MM.1S (cell line): ENCODE measurements at regions not wholly inside any gene's neighbourhood (a gene's known extent, or its start where the extent isn't known, plus 50 kb on each side); places are given as distances from the start of the nearest gene placed in this dataset.

Experiments
- DNase-seq: peaks from one replicate; pipeline ENCODE4 v3.0.0-alpha.2; 2015
- H2AFZ ChIP-seq: fragments of 300-600 bp; sonication (generic); 2 replicates; pipeline ENCODE4 v1.6.0; 2016; ENCODE audit warnings: antibody characterized with exemption, low read length
- H3F3A ChIP-seq: fragments of 300-600 bp; sonication (generic); 2 replicates; pipeline ENCODE4 v1.6.1; 2016; ENCODE audit warnings: mild to moderate bottlenecking, antibody characterized with exemption, low read length, moderate library complexity, mixed read lengths; ENCODE audit not compliant: insufficient read depth
- H3K27ac ChIP-seq: fragments of 300-600 bp; sonication (generic); 2 replicates; pipeline ENCODE4 v1.5.1; 2016; ENCODE audit warnings: mild to moderate bottlenecking, low read length
- H3K27me3 ChIP-seq: fragments of 300-600 bp; sonication (generic); replicated peaks from 2 replicates; pipeline ENCODE4 v1.6.0; 2016; ENCODE audit warnings: low read length; ENCODE audit not compliant: insufficient read depth
- H3K36me3 ChIP-seq: fragments of 300-600 bp; sonication (generic); replicated peaks from 2 replicates; pipeline ENCODE4 v1.6.1; 2016; ENCODE audit warnings: mild to moderate bottlenecking, low read length, mixed read lengths; ENCODE audit not compliant: insufficient read depth
- H3K4me1 ChIP-seq: fragments of 300-600 bp; sonication (generic); 2 replicates; pipeline ENCODE4 v1.6.1; 2016; ENCODE audit warnings: low read length, mixed read lengths
- H3K4me2 ChIP-seq: fragments of 300-600 bp; sonication (generic); 2 replicates; pipeline ENCODE4 v1.6.0; 2016; ENCODE audit warnings: low read depth, low read length
- H3K4me3 ChIP-seq: fragments of 300-600 bp; sonication (generic); 2 replicates; pipeline ENCODE4 v1.5.1; 2016; ENCODE audit warnings: low read length, mixed read lengths
- H3K79me2 ChIP-seq: fragments of 300-600 bp; sonication (generic); 2 replicates; pipeline ENCODE4 v1.6.1; 2016; ENCODE audit warnings: mixed run types, low read length, mixed read lengths
- H3K9ac ChIP-seq: fragments of 300-600 bp; sonication (generic); 2 replicates; pipeline ENCODE4 v1.6.1; 2016; ENCODE audit warnings: low read length, mixed read lengths
- H3K9me2 ChIP-seq: fragments of 300-600 bp; sonication (generic); replicated peaks from 2 replicates; pipeline ENCODE4 v1.6.1; 2016; ENCODE audit warnings: mild to moderate bottlenecking, low read length, mixed read lengths; ENCODE audit not compliant: insufficient read depth
- H3K9me3 ChIP-seq: fragments of 300-600 bp; sonication (generic); replicated peaks from 2 replicates; pipeline ENCODE4 v1.6.1; 2016; ENCODE audit warnings: mild to moderate bottlenecking, low read length, mixed read lengths; ENCODE audit not compliant: insufficient read depth
- H4K20me1 ChIP-seq: fragments of 300-600 bp; sonication (generic); 2 replicates; pipeline ENCODE4 v1.6.1; 2016; ENCODE audit warnings: mild to moderate bottlenecking, low read length, moderate library complexity, mixed read lengths; ENCODE audit not compliant: insufficient read depth
- EZH2 ChIP-seq: fragments of 300-600 bp; sonication (generic); optimal IDR thresholded peaks from 2 replicates; pipeline ENCODE3; 2017; ENCODE audit warnings: low read depth, mild to moderate bottlenecking, antibody characterized with exemption, low read length, mixed read lengths
- EZH2phosphoT487 ChIP-seq: fragments of 300-600 bp; sonication (generic); IDR thresholded peaks from 2 replicates; pipeline ENCODE4 v1.6.1; 2018; ENCODE audit warnings: antibody characterized with exemption, low read length
- TF ChIP-seq, protein P1 (sequence below): fragments of 300-600 bp; sonication (generic); IDR thresholded peaks from 2 replicates; pipeline ENCODE4 v1.5.1; 2016; ENCODE audit warnings: antibody characterized with exemption, low read length, mixed read lengths

- H2AFZ ChIP-seq: no peak overlapping the region
- no peak overlapping the region for H3K4me3 ChIP-seq
- no peaks in the 10 kb centered on the region for H3F3A ChIP-seq
- no peak overlapping the region for H3K27ac ChIP-seq
- H3K36me3 ChIP-seq: no peaks in the 10 kb centered on the region
- H3K79me2 ChIP-seq: no peaks in the 10 kb centered on the region
- H3K9me3 ChIP-seq: no peaks in the 10 kb centered on the region
- no peaks in the 10 kb centered on the region for H4K20me1 ChIP-seq
- no peak for DNase-seq
- no peak overlapping the region for H3K9ac ChIP-seq
- H3K9me2 ChIP-seq: no peaks in the 10 kb centered on the region
- no peak overlapping the region for H3K4me2 ChIP-seq
- no peaks in the 10 kb centered on the region for H3K27me3 ChIP-seq
- no peaks in the 10 kb centered on the region for H3K4me1 ChIP-seq
- TF ChIP-seq EZH2phosphoT487 (no peak), EZH2 (no peak)
- TF ChIP-seq, protein P1, sequence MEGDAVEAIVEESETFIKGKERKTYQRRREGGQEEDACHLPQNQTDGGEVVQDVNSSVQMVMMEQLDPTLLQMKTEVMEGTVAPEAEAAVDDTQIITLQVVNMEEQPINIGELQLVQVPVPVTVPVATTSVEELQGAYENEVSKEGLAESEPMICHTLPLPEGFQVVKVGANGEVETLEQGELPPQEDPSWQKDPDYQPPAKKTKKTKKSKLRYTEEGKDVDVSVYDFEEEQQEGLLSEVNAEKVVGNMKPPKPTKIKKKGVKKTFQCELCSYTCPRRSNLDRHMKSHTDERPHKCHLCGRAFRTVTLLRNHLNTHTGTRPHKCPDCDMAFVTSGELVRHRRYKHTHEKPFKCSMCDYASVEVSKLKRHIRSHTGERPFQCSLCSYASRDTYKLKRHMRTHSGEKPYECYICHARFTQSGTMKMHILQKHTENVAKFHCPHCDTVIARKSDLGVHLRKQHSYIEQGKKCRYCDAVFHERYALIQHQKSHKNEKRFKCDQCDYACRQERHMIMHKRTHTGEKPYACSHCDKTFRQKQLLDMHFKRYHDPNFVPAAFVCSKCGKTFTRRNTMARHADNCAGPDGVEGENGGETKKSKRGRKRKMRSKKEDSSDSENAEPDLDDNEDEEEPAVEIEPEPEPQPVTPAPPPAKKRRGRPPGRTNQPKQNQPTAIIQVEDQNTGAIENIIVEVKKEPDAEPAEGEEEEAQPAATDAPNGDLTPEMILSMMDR: no peak
Observed at GRCh38 chr2:223532161-223532560, 70.0 kb downstream of the SCG2 start.

- no peaks in the 10 kb centered on the region for H3K9me2 ChIP-seq
- no peaks in the 10 kb centered on the region for H4K20me1 ChIP-seq
- no peak overlapping the region for H3K27ac ChIP-seq
- no peak overlapping the region for H3K4me3 ChIP-seq
- no peak overlapping the region for H3K4me2 ChIP-seq
- no peak overlapping the region for H2AFZ ChIP-seq
- H3K9ac ChIP-seq: no peak overlapping the region
- no peak for DNase-seq
- no peaks in the 10 kb centered on the region for H3K27me3 ChIP-seq
- H3K4me1 ChIP-seq: no peaks in the 10 kb centered on the region
- no peaks in the 10 kb centered on the region for H3K36me3 ChIP-seq
- TF ChIP-seq EZH2 (no peak), EZH2phosphoT487 (no peak)
- TF ChIP-seq, protein P1: no peak
- no peaks in the 10 kb centered on the region for H3F3A ChIP-seq
- no peaks in the 10 kb centered on the region for H3K9me3 ChIP-seq
- no peaks in the 10 kb centered on the region for H3K79me2 ChIP-seq
Observed at GRCh38 chr2:223532712-223533111, 69.4 kb downstream of the SCG2 start.

GRCh38 chr2:223536546-223536945, 65.6 kb downstream of the SCG2 start:
- TF ChIP-seq EZH2phosphoT487: no peak
- TF ChIP-seq EZH2: no peak
- TF ChIP-seq, protein P1: no peak
- Histone ChIP-seq H3K4me2 (no peak overlapping the region), H3K9me3 (no peaks in the 10 kb centered on the region), H4K20me1 (no peaks in the 10 kb centered on the region), H3K9me2 (no peaks in the 10 kb centered on the region), H3K27ac (no peak overlapping the region), H2AFZ (no peak overlapping the region), H3K27me3 (no peaks in the 10 kb centered on the region), H3K79me2 (no peaks in the 10 kb centered on the region), H3F3A (no peaks in the 10 kb centered on the region), H3K4me3 (no peak overlapping the region), H3K36me3 (no peaks in the 10 kb centered on the region), H3K9ac (no peak overlapping the region), H3K4me1 (no peaks in the 10 kb centered on the region)
- DNase-seq: no peak
